ENCODE measurements at regions not wholly inside any gene's neighbourhood (a gene's known extent, or its start where the extent isn't known, plus 50 kb on each side); places are given as distances from the start of the nearest gene placed in this dataset.

DNA sequence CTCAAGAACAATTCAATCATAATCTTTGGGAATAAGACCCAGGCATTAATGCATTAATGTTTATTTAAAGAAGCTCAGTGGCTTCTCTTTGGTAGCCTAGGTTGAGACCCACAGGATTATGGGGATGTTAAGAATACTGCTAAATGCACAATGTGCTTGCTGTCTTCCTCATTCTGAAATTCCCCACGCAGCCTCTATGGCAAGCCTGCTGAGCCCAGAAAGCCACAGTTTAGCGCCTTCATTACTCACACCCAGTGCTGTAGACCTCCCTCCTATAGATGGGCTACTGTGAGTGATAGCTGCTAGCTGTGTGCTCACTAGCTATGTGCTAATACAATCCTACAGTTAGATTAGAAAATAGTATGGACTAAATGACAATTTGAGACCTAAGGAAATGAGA, 90.6 kb downstream of the TNFSF13B start:
- DNase-seq (ENCODE audit: low spot score), result no peak

DNA sequence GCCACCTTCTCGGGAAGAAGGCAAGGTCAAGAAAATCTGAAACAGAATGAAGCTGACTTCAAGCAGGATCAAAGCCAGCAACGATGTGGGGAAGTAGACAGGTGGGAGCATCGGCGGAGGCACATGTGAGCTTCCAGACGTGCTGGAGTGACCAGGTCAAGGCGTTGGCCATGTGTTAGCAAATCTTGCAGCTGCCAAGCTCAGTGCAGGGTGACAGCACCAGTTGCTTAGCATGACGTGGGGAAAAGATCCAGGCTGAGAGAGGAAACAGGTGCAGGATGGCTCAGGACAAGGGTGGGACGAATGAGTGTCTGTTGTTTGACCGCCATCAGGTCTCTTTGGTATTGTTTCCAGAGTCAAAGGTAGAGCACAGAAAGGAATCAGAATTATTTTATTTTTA, 92.3 kb downstream of the TNFSF13B start:
- DNase-seq (ENCODE audit: low spot score), result no peak

DNA sequence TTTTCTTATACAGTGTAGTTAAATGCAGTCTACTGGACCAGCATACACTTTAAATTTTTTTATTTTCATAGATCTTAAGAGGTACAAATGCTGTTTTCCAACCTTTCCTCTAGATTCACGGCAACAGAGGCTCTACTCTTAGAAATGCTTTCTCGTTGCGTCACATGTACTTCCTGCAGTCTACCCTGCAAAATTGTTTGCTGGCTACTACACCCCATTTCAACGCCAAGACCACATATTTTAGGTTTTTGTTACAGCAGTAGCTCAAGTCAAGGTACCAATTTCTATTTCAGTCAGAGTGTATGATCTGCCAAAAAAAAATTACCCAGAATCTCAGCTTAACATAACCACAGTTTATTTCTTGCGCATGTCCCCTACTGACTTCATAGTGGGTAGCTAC, 94.1 kb downstream of the TNFSF13B start:
- no peak for DNase-seq (ENCODE audit: low spot score)

DNA sequence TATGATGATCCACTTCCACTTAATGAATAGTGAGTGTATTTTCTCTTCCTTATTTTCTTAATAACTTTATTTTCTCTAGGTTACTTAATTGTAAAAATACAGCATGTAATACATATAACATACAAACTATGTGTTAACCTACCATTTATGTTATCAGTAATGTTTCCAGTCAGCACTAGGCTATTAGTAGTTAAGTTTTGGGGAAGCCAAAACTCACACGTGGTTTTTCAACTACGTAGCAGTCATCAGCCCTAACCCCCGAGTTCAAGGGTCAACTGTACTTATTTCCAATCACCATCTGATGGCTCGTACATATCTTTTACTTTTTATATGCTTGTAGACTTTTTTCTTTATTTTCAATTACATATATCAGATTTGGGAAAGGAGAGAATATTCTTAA, 95.7 kb downstream of the TNFSF13B start:
- DNase-seq (ENCODE audit: low spot score), result no peak

DNA sequence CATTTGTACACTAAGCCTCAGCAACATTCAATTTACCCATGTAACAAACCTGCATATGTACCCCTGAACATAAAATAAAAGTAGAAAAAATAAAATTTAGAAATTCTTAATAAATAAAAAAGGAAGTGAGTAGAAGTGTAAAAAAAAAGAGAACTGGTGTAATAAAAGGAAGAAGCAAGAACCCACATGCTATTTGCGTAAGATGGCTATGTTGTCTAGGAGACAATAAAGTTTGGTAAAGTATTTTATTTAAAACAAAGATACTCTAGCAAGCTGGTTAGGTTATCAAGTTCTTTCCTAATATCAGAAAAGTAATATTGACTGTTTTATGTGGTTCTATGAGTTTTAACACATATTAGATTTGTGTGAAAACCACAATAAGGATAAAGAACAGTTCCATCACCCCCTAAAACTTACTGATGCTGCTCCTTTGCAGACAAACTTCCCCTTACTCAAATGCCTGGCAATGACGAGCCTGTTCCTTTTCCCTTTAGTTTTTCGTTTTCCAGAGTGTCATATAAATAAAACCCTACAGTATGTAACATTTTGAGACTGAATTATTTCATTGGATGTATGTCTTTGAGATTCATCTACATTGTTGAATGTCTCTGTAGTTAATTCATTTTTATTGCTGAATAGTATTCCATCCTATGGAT, 98.9 kb downstream of the TNFSF13B start:
- no peak for DNase-seq (ENCODE audit: low spot score)

DNA sequence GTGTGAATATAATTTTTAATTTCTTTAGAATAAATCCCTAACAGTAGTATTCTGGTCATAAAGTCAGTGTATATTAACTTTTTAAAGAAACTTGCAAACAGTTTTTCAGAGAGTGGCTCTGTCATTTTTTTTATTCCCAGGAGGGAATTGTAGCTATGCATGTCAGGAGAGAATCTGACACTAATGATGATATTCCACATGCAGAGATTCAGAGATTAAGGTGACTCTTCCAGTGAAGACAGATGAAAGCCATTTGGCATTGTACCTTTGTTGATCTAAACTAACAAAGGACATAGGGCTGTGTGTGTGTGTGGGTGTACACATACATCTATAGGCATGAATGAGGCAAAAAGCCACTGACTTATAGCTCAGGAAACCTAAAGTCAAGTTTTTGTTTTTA, 99.9 kb downstream of the TNFSF13B start:
- DNase-seq (ENCODE audit: low spot score), result no peak

DNA sequence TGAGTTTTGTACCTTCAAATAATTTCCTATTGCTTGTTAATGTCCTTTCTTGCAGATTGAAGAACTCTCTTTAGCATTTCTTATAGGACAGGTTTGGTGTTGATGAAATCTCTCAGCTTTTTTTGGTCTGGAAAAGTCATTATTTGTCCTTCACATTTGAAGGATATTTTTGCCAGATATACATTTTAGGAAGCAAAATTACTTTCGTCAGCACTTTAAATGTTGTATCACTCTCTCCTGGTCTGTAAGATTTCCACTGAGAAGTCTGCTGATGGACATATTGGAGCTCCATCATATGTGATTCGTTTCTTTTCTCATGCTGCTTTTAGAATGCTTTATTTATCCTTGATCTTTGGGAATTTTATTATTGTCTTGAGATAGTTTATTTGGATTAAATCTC, 105.5 kb downstream of the TNFSF13B start:
- no peak for DNase-seq (ENCODE audit: low spot score)

DNA sequence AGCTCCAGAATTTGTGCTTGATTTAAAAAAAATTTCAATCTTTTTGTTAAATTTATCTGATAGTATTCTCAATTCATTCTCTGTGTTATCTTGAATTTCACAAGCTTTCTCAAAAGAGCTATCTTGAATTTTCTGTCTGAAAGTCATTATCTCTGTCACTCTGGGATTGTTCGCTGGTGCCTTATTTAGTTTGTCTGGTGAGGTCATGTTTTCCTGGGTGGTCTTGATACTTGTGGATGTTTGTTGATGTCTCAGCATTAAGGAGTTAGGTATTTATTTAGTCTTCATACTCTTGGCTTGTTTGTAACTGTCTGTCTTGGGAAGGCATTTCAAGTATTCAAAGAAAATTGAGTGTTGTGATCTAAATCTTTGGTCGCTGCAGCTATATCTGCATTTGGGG, 106.3 kb downstream of the TNFSF13B start:
- DNase-seq (ENCODE audit: low spot score), result no peak

DNA sequence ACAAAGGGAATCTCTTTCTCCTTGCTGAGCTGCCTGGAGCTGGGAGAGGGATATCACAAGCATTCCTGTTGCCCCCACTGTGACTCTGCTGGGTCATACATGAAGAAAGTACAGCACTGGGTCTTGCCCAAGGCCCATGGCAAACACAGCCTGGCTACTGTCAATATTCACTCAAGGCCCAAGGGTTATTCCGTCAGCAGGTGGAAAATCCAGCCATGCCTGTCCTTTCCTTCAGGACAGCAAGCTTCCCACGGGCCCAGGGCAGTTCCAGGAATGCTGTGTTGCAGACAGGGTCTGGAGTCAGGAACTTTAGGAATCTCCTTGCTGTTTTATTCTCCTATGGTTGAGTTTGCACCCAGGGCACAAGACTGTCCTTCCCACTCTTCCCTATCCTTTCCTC, 106.8 kb downstream of the TNFSF13B start:
- no peak for DNase-seq (ENCODE audit: low spot score)

DNA sequence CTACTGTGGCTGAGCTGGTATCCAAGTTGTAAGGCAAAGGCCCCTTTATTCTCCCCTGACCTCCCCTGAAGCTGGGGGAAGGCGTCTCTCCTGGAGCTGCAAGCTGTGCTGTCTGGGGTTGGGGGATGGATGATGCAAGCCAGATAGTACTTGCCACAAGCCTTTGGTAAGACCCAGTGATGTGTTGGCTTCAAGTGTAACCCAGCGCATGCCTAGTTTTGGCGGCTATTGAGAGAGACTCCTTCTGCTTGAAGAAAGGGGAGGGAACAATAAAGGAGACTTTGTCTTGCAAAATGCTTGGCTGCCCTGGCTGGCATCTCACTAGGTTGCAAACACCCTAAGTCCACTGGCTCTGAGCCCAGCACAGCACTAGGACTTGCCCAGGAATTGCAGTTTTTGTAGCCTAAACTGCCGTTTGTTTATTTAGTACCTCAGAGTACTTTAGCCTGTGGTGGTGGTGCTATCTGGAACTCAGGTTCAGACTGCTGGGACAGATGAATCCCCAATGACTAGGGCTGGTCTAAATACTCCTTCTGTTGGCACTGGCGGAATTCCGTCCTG, 108.2 kb downstream of the TNFSF13B start:
- DNase-seq (ENCODE audit: low spot score), result no peak

DNA sequence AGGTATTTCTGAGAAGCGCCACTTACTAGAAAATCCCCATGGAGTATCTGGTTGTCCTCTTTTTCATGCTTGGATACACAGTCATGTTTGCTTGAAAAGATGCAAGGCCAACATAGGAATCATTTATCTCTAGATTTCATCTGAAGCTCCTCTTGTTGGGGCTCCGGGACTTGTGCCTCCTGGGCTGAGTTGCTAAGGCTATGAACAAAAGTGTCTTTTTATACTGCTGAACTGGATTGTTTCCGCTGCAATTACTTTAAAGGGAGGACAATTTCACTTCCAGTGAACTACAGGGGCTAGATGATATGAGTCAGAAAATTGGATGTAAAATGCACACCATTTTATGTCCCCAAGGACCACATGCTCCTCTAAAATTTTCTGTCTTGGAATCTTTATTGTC, 114.1 kb downstream of the TNFSF13B start:
- no peak for DNase-seq (ENCODE audit: low spot score)

DNA sequence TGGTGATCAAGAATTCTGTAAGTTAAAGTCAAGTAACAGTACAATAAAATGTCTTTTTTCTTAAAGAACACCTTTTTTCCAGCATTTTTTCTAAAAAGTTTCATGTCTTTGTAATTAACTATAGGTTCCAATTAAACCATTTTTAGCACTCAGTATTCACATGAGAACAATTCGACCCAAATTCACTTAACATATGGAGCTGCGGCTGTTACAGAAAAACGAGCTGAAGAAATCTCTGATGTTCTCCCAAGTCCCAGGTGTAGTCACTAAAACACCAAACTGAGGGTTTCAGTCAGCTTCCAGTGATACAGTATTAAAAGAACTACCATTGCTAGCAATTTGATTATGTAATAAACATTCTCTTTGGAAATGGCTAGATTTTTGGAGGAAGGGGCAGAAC, 117.6 kb downstream of the TNFSF13B start:
- DNase-seq (ENCODE audit: low spot score), result no peak

DNA sequence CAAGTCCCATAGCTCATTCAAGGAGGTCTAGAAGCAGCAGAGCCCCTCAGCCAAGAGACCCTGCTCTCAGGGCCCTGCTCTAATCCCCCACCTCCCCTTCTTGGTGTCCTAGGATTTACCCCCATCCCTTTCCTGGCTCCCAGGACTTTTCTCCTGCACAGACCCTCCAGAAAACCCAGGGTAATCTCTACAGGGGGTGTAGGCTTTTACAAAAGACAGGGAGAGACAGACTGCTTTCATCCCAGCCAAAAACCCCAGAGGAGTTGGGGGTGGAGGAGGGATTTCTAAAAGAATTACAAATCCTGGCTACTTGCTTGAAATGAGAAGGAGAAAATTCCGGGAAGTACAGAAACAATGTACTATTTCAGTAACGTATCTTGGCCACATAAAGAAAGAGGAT, 133.3 kb downstream of the TNFSF13B start:
- DNase-seq (ENCODE audit: low spot score), result no peak

DNA sequence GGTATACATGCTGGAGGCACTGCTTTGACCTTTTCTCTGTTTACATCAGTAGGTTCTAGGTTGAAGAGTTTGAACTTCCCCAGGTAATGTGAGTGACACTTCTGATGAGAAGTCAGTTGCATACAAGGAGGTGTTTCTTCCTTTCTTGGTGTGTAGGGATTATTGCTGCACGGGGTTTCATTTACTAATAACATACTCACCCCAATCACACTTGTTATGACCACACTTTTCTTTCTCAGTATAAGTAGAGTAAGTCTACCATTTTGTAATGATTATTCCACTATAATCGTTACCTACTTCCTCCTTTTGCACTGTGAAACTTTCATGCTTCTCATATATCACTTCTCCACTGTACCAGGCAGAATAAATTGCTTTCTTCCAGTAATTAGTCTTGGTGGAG, 138.0 kb downstream of the TNFSF13B start:
- DNase-seq (ENCODE audit: low spot score), result no peak

DNA sequence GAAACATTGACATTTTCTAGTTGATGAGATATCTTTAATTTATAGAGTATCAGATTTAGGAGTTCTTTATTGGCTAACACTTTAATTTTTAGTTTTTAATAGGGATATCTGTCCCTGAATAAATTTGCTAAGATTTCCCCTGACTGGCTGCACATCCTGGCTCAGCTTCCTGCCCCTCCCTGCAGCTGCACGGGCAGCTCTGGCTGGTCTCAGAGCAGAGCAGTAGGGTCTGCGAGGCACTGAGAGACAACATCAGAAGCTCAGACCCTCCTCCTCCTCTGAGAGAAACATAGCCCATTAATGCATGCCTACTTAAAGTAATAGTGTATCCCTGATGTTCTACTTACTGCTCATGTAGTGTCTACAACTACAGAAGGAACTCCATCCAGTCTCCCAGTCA, 139.2 kb downstream of the TNFSF13B start:
- DNase-seq (ENCODE audit: low spot score), result no peak

DNA sequence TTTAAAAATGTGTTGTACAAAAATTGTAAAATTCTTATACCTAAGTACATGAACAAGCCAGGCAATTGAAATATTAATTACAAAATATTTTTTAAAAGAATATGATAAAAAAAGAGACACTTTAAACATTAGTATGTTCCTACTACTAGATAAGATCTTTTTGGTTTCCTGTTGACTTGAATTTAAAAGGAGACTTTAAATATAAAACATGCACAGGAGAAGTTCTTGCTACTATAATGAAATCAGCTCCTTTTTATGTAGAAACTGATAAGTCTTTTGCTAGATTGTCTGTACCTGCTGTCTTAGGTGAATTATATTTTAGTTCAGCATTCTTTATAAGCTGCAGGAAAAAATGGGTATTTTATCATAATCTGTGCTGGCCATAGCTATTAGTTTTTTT, 140.2 kb downstream of the TNFSF13B start:
- DNase-seq (ENCODE audit: low spot score), result no peak

DNA sequence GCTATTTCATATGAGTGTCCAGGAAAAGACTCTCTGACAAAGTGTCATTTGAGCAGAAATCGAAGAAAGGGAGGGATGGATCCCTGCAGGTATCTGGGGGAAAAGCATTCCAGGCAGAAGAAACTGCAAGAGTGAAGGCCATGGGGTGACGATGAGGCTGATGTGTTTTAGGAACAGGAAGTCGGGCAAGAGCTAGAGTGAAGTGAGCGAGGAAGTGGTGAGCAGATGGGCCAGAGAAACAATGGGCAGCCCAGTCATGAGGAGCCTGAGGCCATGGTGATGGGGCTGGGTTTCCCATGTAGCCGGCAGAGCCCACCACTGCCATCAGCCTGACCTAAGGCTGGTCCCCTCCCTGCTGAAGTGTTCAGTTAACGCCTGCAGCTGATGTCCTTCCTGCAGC, 150.2 kb downstream of the TNFSF13B start:
- no peak for DNase-seq (ENCODE audit: low spot score)

DNA sequence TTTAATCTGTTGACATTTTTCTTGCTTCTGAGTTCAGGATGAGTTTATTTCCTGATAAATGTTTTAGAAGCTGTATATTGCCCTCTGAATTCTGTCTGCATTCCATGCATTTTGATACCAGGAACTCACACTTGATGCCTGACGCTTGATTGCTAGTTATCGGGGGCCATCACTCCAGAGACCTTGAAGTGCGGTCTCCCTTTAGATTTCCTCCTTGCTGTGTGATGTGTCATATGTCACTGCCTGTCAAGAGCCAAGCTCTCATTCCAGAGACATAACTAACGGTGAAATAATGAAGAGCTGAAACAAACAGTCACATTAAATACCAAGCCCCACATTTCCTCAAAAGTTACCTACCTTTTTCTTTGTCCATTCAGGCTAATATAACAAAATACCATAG, 155.5 kb downstream of the TNFSF13B start:
- DNase-seq (ENCODE audit: low spot score), result no peak

DNA sequence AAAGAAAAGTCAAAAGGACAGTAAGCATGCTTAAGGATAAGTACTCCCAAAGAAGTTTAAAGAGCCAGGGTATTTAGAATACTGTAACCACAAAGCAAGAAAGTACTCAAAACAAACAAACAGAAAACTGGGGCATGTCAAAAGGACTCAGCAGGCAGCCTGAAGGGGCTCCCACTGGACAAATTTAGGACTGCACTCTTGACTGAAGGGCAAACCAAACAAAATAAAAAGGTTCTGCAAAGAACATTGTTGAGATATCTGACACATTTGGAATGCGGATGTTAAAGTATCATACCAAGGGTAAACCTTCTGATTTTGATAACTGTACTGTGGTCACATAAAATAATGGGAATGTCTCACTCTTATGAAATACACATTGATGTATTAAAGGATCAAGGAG, 157.4 kb downstream of the TNFSF13B start:
- DNase-seq (ENCODE audit: low spot score), result no peak

DNA sequence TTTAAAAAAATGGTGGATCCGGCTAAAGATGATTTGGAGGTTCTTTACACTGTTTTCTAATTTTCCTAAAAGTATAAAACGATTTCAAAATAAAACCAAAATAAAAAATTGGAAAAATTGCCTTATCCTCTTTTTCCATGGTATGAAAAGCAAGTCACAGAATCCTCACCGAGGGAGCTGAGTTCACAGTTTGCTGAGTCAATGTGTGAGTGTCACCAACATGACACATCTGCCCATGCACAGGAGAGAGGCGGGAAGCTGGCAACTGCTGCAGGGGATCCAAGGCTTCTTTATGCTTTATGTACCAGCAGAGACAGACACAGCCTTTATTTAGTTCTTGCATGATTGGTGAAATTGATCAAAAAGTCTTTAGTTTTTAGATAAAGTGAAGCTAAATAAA, 157.8 kb downstream of the TNFSF13B start:
- DNase-seq (ENCODE audit: low spot score), result no peak

DNA sequence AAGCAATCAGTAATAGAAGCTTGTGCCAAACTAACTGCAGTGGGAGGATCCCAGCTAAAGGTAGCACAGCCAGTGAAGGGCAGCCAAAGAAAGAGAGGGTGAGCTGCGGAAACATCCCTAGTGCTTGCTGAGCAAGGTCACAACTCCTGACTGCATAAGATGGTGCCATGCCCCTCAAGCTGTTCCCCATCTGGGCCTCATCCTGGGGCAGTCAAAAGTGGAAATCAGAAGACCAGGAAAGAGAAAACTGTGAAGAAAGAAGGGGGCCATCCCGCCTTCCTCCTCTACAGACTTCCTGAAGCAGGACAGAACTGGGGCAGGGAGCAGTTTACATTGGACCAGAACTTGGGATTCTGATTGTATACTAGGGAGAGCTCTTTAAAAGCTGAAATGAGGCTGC, 159.2 kb downstream of the TNFSF13B start:
- no peak for DNase-seq (ENCODE audit: low spot score)

DNA sequence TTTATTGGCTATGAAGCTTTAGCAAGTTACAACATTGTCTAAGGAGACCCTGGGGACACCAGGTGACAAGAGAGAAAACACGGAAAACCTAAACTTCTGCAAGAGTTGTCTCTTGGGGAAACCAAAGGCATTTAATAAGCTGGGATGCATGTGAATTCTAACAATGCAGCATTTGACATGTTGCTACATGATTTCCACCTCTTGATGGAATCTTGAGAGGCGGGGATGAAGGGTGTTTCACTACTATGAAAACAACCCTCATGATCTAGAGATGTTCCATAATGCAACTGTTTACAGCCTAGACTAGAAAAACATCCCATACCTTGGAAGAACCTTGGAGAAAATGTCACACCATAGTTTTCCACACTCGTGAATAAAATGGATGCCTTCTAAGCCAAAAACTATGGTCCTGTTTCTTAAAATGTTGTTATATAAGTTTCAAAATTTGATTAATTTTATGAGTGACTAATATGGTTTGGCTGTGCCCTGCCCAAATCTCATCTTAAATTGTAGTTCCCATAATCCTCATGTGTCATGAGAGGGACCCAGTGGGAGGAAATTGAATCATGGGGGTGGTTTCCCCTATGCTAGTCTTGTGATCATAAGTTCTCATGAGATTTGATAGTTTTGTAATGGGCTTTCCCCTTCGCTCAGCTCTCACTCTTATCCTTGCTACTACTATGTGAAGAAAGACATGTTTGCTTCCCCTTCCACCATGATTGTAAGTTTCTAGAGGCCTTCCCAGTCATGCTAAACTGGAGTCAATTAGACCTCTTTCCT, 164.6 kb downstream of the TNFSF13B start:
- no peak for DNase-seq (ENCODE audit: low spot score)

DNA sequence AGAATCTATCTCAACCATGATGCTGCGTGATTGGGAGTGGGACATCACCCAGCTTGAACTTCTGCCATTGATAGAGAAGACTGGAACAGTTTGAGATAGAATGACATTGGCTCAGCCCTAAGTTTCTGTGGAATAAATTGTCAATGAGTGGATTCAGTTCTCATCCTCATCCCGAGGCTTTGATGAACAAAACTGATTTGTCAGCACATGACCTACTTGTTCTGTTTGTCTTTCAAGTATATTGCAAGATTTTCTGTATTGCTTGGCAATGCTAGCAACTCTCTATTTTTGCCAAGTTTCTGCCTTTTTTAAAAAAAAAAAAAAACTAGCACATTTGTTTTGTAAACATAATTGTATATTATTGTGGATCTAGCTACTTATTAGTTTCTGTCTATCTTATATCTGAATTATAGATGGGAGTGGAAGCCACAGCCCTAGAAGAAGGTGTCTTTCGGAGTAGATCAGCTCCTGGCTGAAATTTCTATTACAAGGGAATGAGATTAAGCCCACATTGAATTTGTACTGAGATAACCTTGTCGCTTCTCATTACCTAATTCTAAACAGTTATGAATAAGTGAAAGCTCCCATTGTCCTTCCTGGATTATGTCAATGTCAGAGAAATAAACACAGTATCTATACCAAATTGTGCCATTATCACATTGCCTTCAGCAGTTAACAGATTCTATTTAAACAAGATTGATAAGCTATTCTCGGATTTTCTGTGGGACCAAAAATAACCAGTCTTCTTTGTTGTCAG, 166.1 kb downstream of the TNFSF13B start:
- no peak for DNase-seq (ENCODE audit: low spot score)
